ENCODE measurements at regions not wholly inside any gene's neighbourhood (a gene's known extent, or its start where the extent isn't known, plus 50 kb on each side); places are given as distances from the start of the nearest gene placed in this dataset.

- no peak for TF ChIP-seq POLR2A (IDR thresholded peaks at IDR 0.05)
- no peak for TF ChIP-seq CTCF (IDR thresholded peaks at IDR 0.05)
Observed at GRCh38 chr4:29307256-29307655, 1412.9 kb upstream of the PCDH7 start.

Measured in heart left ventricle (tissue), 13 donors.